HepG2 (cell line): ENCODE measurements at regions not wholly inside any gene's neighbourhood (a gene's known extent, or its start where the extent isn't known, plus 50 kb on each side); places are given as distances from the start of the nearest gene placed in this dataset.
A peak's percentile ranks its signal among the peaks of the same experiment; 100 is the strongest.

Source experiments
- ATAC-seq: fragments of 200-7000 bp; cut with Tn5 transposase; 3 replicates; pipeline ENCODE4 v1.9.1; 2020; ENCODE audit warnings: mild to moderate bottlenecking, moderate library complexity
- BruUV-seq: library from RNA; stranded (reverse); fragments of 400-500 nt; replicated peaks from 2 replicates; lab custom pipeline; 2021; lab: Mats Ljungman, UMichigan
- CTCF ChIA-PET: fragments of 300-600 bp; formaldehyde crosslinking; extraction: SDS; loops from one replicate; lab custom pipeline; 2021; ENCODE audit warnings: low total read pairs, inconsistent platforms, low intra/inter-chr PET ratio; lab: Yijun Ruan, JAX
- POLR2A ChIA-PET: fragments of 350-600 bp; sonication (Branson Sonifier 250); formaldehyde crosslinking; loops from one replicate; lab custom pipeline; 2020; ENCODE audit warnings: antibody characterized with exemption, inconsistent platforms; lab: Yijun Ruan, JAX
- DNase-seq: peaks from one replicate; pipeline ENCODE4 v3.0.0-alpha.2; 2015; ENCODE audit warnings: low spot score
- FAIRE-seq: peaks from 3 replicates; lab custom pipeline; 2011; peaks lifted over from hg19 to GRCh38; lab: Jason Lieb, UNC
- H2AFZ ChIP-seq: one replicate; pipeline ENCODE4 v1.6.1; 2011; ENCODE audit warnings: low read length, inconsistent platforms
- H3K27ac ChIP-seq: fragments of 300-600 bp; 3 replicates; pipeline ENCODE4 v1.8.0; 2011; ENCODE audit warnings: mixed run types, mild to moderate bottlenecking, mixed read lengths, low read length, inconsistent platforms; ENCODE audit not compliant: insufficient read depth; ENCODE audit errors: extremely low read length
- H3K27me3 ChIP-seq, 2 experiments: fragments of 200-600 bp in 1 of 2; 2 replicates in 1 of 2; 3 replicates in 1 of 2; pipeline versions ENCODE4 v1.6.0 to v1.8.0; 2011; ENCODE audit warnings: low read length in 2 of 2, mild to moderate bottlenecking in 2 of 2, moderate library complexity in 2 of 2, inconsistent platforms in 1 of 2; ENCODE audit not compliant: insufficient read depth in 2 of 2, control insufficient read depth in 1 of 2
- H3K36me3 ChIP-seq, 2 experiments: fragments of 200-600 bp in 1 of 2; replicated peaks in 1 of 2; 2 replicates in 1 of 2; 3 replicates in 1 of 2; pipeline versions ENCODE4 v1.5.1 to v1.8.0; 2011; ENCODE audit warnings: low read length in 2 of 2, inconsistent platforms in 1 of 2; ENCODE audit not compliant: insufficient read depth in 2 of 2, control insufficient read depth in 1 of 2
- H3K4me1 ChIP-seq: 2 replicates; pipeline ENCODE4 v1.5.1; 2012; ENCODE audit warnings: low read length, inconsistent platforms; ENCODE audit not compliant: insufficient read depth
- H3K4me2 ChIP-seq: 2 replicates; pipeline ENCODE4 v1.6.0; 2011; ENCODE audit warnings: low read depth, low read length, inconsistent platforms
- H3K4me3 ChIP-seq, 3 experiments: fragments of 200-600 bp in 1 of 3; sonication (generic), shearing (Covaris generic) in 1 of 3; replicated peaks in 1 of 3; 2 replicates each; pipeline ENCODE4 v1.5.1; 2011 to 2016; ENCODE audit warnings: low read length in 3 of 3, inconsistent platforms in 2 of 3, low read depth in 2 of 3, mild to moderate bottlenecking in 2 of 3, control low read depth in 1 of 3, mixed read lengths in 1 of 3; ENCODE audit not compliant: insufficient read depth in 1 of 3
- H3K79me2 ChIP-seq: one replicate; pipeline ENCODE4 v1.6.1; 2011; ENCODE audit warnings: low read length, inconsistent platforms; ENCODE audit not compliant: insufficient read depth
- H3K9ac ChIP-seq: 2 replicates; pipeline ENCODE4 v1.6.0; 2011; ENCODE audit warnings: mild to moderate bottlenecking, low read depth, low read length, inconsistent platforms; ENCODE audit not compliant: insufficient read depth
- H3K9me3 ChIP-seq: 2 replicates; pipeline ENCODE4 v1.5.1; 2012; ENCODE audit warnings: mild to moderate bottlenecking, low read length
- H4K20me1 ChIP-seq: 2 replicates; pipeline ENCODE4 v1.6.0; 2011; ENCODE audit warnings: inconsistent platforms, mild to moderate bottlenecking, low read length, moderate library complexity; ENCODE audit not compliant: insufficient read depth
- CEBPG ChIP-seq: IDR thresholded peaks from 2 replicates; pipeline ENCODE4 v1.6.1; 2016
- CENPT ChIP-seq: sonication (generic); formaldehyde crosslinking; IDR thresholded peaks from 2 replicates; pipeline ENCODE4 v1.8.0; 2022; ENCODE audit warnings: low read depth, mild to moderate bottlenecking, moderate library complexity, missing genetic modification reagents
- EHMT2 ChIP-seq: fragments of 200-600 bp; sonication (generic); IDR thresholded peaks from 2 replicates; pipeline ENCODE4 v1.7.0; 2017; ENCODE audit warnings: antibody characterized with exemption, low read depth, low read length, borderline replicate concordance
- EP300 ChIP-seq, 3 experiments: sonication (generic) in 1 of 3; formaldehyde crosslinking in 1 of 3; IDR thresholded peaks; 2 replicates each; pipeline versions ENCODE4 v1.5.1 to v1.6.1; 2011 to 2020; ENCODE audit warnings: low read depth in 2 of 3, low read length in 2 of 3, borderline replicate concordance in 1 of 3, improper control_type of control experiment in 1 of 3, mild to moderate bottlenecking in 1 of 3, missing genetic modification reagents in 1 of 3, moderate library complexity in 1 of 3
- GATA4 ChIP-seq: sonication (generic); IDR thresholded peaks from 2 replicates; pipeline ENCODE4 v1.6.1; 2016; ENCODE audit warnings: antibody characterized with exemption, low read depth, borderline replicate concordance
- GATAD2A ChIP-seq: IDR thresholded peaks from 2 replicates; pipeline ENCODE4 v1.6.1; 2016
- ISL2 ChIP-seq: sonication (generic); formaldehyde crosslinking; IDR thresholded peaks from 2 replicates; pipeline ENCODE4 v1.5.0; 2020; ENCODE audit warnings: missing genetic modification reagents
- NR2F2 ChIP-seq: IDR thresholded peaks from 2 replicates; pipeline ENCODE4 v1.6.1; 2012; ENCODE audit warnings: low read depth, inconsistent platforms, borderline replicate concordance
- RARA ChIP-seq: IDR thresholded peaks from 2 replicates; pipeline ENCODE4 v1.6.1; 2016; ENCODE audit warnings: missing genetic modification reagents, missing compliant biosample characterization
- TBX2 ChIP-seq: sonication (generic); formaldehyde crosslinking; IDR thresholded peaks from 2 replicates; pipeline ENCODE4 v1.5.0; 2020; ENCODE audit warnings: missing genetic modification reagents, mild to moderate bottlenecking, borderline replicate concordance
- TCF7L2 ChIP-seq: IDR thresholded peaks from 2 replicates; pipeline ENCODE4 v1.6.1; 2011; ENCODE audit warnings: mild to moderate bottlenecking, low read depth, low read length, moderate library complexity
- ZNF589 ChIP-seq: sonication (generic); formaldehyde crosslinking; conservative IDR thresholded peaks from 2 replicates; pipeline ENCODE4 v1.8.0; 2022; ENCODE audit warnings: mild to moderate bottlenecking, moderate library complexity, missing genetic modification reagents
- WGBS: methylation state at CpG from one replicate; pipeline ENCODE4 v1.1.6; 2017; ENCODE audit warnings: low lambda C conversion rate; 5-methylcytosine and 5-hydroxymethylcytosine counted together
- in situ Hi-C: cut with HindIII; loops from 2 replicates; pipeline ENCODE4 v1.10.0; 2017; ENCODE audit warnings: low pct_unique_long_range_greater_than_20kb; ENCODE audit not compliant: extremely low pct_ligation_motif_present
- intact Hi-C: fragments of 100-400 bp; cut with micrococcal nuclease; formaldehyde crosslinking; loops from one replicate; pipeline ENCODE4 v1.10.0; 2022; ENCODE audit not compliant: unreplicated experiment
- TF ChIP-seq, protein P1 (sequence below): sonication (generic); formaldehyde crosslinking; IDR thresholded peaks from 2 replicates; pipeline ENCODE4 v1.5.1; 2020; ENCODE audit warnings: missing genetic modification reagents, mild to moderate bottlenecking, borderline replicate concordance
- TF ChIP-seq, protein P2 (sequence below): sonication (generic); formaldehyde crosslinking; IDR thresholded peaks from 2 replicates; pipeline ENCODE4 v1.4.0; 2020; ENCODE audit warnings: missing genetic modification reagents
- TF ChIP-seq, protein P3 (sequence below): IDR thresholded peaks from 2 replicates; pipeline ENCODE4 v1.4.0; 2020; ENCODE audit warnings: mild to moderate bottlenecking, missing genetic modification reagents

DNA sequence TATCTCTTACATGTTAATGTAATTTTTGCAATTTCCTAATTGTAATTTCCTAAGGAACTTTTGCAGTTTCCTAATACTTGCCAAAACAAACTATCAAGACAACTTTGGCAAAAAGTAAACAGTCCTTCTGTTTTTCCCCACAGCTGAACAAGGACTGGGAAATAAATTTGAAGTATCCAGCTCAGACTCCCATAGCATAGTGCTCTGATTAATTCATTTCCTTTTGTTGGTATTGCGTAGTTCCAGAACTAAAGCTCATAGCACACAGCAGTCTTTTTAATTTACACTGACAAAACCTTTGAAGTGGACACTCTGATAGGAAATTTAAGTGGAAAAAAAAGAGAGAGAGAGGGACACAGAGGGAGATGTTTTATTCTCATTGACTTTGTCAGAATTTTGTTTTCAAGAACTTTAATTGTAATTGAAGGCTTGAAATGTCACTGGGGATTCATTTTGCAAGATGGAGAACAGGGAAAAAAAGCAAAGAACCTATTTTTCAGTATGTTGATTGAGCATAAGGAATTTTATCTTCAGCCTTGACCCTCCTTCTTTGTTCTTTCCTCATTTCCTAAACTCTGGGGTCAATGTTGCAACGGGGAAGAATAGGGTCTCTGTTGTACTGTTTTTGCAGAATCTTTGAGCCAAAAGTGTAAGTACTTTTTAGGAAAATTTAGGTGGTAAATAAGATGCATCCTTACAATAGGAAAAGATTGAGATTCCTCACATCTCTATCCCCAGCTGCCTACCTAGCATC lies 232.2 kb upstream of the NPSR1 start:
- Histone ChIP-seq H3K79me2 (no peaks in the 10 kb centered on the region), H2AFZ (no peak overlapping the region), H3K27ac (peak overlapping the region; percentile 58), H3K4me2 (peak overlapping the region; percentile 26; the same call in 1 of the 2 replicates), H3K9ac (no peak overlapping the region), H3K36me3 (peaks cover 0 to 2% of the 10 kb centered on the region in 2 experiments; a peak in 1 of 5 replicates), H4K20me1 (no peaks in the 10 kb centered on the region), H3K4me1 (peaks cover 25% of the 10 kb centered on the region), H3K9me3 (no peaks in the 10 kb centered on the region), H3K27me3 (no peaks in the 10 kb centered on the region), H3K4me3 (no peak overlapping the region)
- in situ Hi-C loops, result loop anchor here (5.0 kb wide), 1 partner anchor 104 kb away; no protein-coding TSS in a partner anchor
- POLR2A ChIA-PET, result no interaction called here
- peak; percentile 69 for ATAC-seq
- CTCF ChIA-PET, result no interaction called here
- intact Hi-C loops, result loop anchor here (1.0 kb wide), 1 partner anchor 105 kb away; no protein-coding TSS in a partner anchor
- peak; percentile 75 for DNase-seq
- BruUV-seq, result no TSS peak
- 44% methylated on average over 2 of the region's 2 CpGs for WGBS
- FAIRE-seq, result peak; percentile 39
- TF ChIP-seq TCF7L2 (0 out of 2 replicates have a peak, but pooled peaks have one; percentile 71), CENPT (CRISPR knock-in tag) (no peak), EHMT2 (peak; percentile 40; the same call in 1 of the 2 replicates), EP300 (IDR thresholded peaks at IDR 0.05; ENCODE audit: low read depth in 2 of 2, low read length in 2 of 2) (peak in 1 of 2 experiments; percentile 80; a peak in 2 of 4 replicates), EP300 (CRISPR knock-in tag; IDR thresholded peaks at IDR 0.05; ENCODE audit: borderline replicate concordance) (no peak), RARA (CRISPR knock-in tag) (peak; percentile 49), NR2F2 (peak; percentile 90), CEBPG (CRISPR knock-in tag) (peak; percentile 76), ZNF589 (CRISPR knock-in tag) (no peak), GATA4 (peak; percentile 66; the same call in 1 of the 2 replicates), ISL2 (CRISPR knock-in tag) (peak; percentile 42; the same call in 1 of the 2 replicates), TBX2 (no peak), GATAD2A (peak; percentile 57; the same call in 1 of the 2 replicates)
- TF ChIP-seq, protein P1, sequence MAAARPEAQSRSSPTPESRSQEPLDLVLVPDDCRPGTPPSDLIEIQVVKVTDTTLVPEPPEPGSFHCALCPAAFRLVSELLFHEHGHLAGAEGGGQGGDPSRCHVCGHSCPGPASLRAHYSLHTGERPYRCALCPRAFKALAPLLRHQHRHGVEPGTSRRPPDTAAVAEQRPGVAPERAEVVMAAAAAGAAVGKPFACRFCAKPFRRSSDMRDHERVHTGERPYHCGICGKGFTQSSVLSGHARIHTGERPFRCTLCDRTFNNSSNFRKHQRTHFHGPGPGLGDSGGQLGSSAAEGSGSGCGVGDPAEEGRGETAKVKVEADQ (CRISPR knock-in tag), result no peak
- TF ChIP-seq, protein P2, sequence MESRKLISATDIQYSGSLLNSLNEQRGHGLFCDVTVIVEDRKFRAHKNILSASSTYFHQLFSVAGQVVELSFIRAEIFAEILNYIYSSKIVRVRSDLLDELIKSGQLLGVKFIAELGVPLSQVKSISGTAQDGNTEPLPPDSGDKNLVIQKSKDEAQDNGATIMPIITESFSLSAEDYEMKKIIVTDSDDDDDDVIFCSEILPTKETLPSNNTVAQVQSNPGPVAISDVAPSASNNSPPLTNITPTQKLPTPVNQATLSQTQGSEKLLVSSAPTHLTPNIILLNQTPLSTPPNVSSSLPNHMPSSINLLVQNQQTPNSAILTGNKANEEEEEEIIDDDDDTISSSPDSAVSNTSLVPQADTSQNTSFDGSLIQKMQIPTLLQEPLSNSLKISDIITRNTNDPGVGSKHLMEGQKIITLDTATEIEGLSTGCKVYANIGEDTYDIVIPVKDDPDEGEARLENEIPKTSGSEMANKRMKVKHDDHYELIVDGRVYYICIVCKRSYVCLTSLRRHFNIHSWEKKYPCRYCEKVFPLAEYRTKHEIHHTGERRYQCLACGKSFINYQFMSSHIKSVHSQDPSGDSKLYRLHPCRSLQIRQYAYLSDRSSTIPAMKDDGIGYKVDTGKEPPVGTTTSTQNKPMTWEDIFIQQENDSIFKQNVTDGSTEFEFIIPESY, result no peak
- TF ChIP-seq, protein P3, sequence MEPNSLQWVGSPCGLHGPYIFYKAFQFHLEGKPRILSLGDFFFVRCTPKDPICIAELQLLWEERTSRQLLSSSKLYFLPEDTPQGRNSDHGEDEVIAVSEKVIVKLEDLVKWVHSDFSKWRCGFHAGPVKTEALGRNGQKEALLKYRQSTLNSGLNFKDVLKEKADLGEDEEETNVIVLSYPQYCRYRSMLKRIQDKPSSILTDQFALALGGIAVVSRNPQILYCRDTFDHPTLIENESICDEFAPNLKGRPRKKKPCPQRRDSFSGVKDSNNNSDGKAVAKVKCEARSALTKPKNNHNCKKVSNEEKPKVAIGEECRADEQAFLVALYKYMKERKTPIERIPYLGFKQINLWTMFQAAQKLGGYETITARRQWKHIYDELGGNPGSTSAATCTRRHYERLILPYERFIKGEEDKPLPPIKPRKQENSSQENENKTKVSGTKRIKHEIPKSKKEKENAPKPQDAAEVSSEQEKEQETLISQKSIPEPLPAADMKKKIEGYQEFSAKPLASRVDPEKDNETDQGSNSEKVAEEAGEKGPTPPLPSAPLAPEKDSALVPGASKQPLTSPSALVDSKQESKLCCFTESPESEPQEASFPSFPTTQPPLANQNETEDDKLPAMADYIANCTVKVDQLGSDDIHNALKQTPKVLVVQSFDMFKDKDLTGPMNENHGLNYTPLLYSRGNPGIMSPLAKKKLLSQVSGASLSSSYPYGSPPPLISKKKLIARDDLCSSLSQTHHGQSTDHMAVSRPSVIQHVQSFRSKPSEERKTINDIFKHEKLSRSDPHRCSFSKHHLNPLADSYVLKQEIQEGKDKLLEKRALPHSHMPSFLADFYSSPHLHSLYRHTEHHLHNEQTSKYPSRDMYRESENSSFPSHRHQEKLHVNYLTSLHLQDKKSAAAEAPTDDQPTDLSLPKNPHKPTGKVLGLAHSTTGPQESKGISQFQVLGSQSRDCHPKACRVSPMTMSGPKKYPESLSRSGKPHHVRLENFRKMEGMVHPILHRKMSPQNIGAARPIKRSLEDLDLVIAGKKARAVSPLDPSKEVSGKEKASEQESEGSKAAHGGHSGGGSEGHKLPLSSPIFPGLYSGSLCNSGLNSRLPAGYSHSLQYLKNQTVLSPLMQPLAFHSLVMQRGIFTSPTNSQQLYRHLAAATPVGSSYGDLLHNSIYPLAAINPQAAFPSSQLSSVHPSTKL (CRISPR knock-in tag), result peak; percentile 79
